Ishikawa (cell line): ENCODE measurements at regions not wholly inside any gene's neighbourhood (a gene's known extent, or its start where the extent isn't known, plus 50 kb on each side); places are given as distances from the start of the nearest gene placed in this dataset.

Experiments
- CEBPB ChIP-seq: IDR thresholded peaks from 2 replicates; pipeline ENCODE4 v1.6.1; 2012
- CREB1 ChIP-seq: IDR thresholded peaks from 2 replicates; pipeline ENCODE4 v1.6.1; 2012; ENCODE audit warnings: low read depth
- EGR1 ChIP-seq: IDR thresholded peaks from 2 replicates; pipeline ENCODE4 v1.6.1; 2012
- EP300 ChIP-seq: IDR thresholded peaks from 2 replicates; pipeline ENCODE4 v1.6.1; 2012; ENCODE audit warnings: borderline replicate concordance
- FOXM1 ChIP-seq: IDR thresholded peaks from 2 replicates; pipeline ENCODE4 v1.6.1; 2012; ENCODE audit warnings: low read depth, borderline replicate concordance
- MAX ChIP-seq: IDR thresholded peaks from 2 replicates; pipeline ENCODE4 v1.6.1; 2012
- RAD21 ChIP-seq: IDR thresholded peaks from 2 replicates; pipeline ENCODE4 v1.6.1; 2012; ENCODE audit warnings: low read depth
- REST ChIP-seq: IDR thresholded peaks from 2 replicates; pipeline ENCODE4 v1.6.1; 2012; ENCODE audit warnings: low read depth, mild to moderate bottlenecking
- TAF1 ChIP-seq: IDR thresholded peaks from 2 replicates; pipeline ENCODE4 v1.6.1; 2012; ENCODE audit warnings: low read depth, mild to moderate bottlenecking
- TEAD4 ChIP-seq: IDR thresholded peaks from 2 replicates; pipeline ENCODE4 v1.6.1; 2012
- USF1 ChIP-seq: IDR thresholded peaks from 2 replicates; pipeline ENCODE4 v1.6.1; 2012
- YY1 ChIP-seq: IDR thresholded peaks from 2 replicates; pipeline ENCODE4 v1.6.1; 2012; ENCODE audit warnings: low read depth
- ZBTB7A ChIP-seq: IDR thresholded peaks from 2 replicates; pipeline ENCODE4 v1.6.1; 2012; ENCODE audit warnings: low read depth

GRCh38 chr5:131096774-131097710 is 68.0 kb downstream of the HINT1 start:
- no peak for TF ChIP-seq EGR1
- no peak for TF ChIP-seq TAF1
- TF ChIP-seq EP300, result no peak
- no peak for TF ChIP-seq FOXM1
- no peak for TF ChIP-seq YY1
- TF ChIP-seq CEBPB, result no peak
- no peak for TF ChIP-seq RAD21
- no peak for TF ChIP-seq CREB1
- TF ChIP-seq MAX, result no peak
- TF ChIP-seq USF1, result no peak
- no peak for TF ChIP-seq REST
- no peak for TF ChIP-seq TEAD4
- no peak for TF ChIP-seq ZBTB7A
